HG03469 (cell line): ENCODE measurements at regions not wholly inside any gene's neighbourhood (a gene's known extent, or its start where the extent isn't known, plus 50 kb on each side); places are given as distances from the start of the nearest gene placed in this dataset.

Experiments
- ATAC-seq: cut with Tn5 transposase; IDR thresholded peaks from one replicate; pipeline ENCODE4 v1.9.1; 2021; ENCODE audit warnings: mild to moderate bottlenecking, moderate library complexity, moderate number of reproducible peaks; ENCODE audit not compliant: unreplicated experiment

DNA sequence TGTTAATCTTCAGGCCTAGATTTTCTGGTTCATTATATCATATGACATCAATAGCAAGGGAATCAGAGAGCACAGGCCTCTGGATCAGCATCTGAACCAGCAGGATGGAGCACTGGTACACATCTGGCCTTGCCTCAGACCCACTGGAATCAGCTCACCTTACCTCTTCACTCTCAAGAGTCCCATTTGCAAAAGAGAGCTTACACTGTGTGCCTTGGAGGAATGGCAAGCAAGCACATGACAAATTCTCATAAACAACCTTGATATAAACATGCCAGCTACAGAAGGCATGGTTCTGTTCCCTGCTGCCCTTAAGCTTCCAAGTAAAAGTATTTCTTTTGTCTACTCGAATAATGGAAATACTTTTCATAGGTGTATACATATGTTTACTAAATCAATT, 128.6 kb upstream of the CPM start:
- ATAC-seq = no peak

DNA sequence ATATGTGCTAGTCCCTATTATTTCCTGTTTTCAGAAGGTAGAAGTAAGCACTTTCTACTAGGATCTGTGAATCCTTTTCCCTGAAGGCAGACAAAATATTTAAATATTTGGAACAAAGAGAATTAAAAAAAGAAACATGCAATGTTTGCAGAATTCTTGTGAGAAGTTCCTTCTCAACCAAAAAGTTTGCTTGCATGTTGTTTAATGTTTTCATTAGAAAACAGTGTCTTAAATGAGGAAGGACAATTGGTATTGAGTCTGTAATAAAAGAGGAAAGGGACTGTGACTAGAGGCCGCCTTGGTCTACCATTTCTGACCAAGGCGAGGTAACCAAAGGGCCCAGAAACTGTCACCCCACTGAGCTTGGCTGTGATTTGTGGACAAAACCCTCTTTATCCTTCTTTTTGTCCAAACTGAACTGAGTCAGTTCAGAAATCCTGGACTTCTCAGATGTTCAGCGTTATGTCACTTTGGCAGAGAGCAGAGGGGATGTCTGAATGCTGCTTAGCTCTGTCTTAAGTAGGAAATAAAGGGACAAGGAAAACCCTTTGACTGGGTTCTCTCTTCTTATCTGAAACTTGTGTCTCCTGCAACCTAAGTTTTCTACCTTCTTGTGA, 129.8 kb upstream of the CPM start:
- no peak for ATAC-seq

DNA sequence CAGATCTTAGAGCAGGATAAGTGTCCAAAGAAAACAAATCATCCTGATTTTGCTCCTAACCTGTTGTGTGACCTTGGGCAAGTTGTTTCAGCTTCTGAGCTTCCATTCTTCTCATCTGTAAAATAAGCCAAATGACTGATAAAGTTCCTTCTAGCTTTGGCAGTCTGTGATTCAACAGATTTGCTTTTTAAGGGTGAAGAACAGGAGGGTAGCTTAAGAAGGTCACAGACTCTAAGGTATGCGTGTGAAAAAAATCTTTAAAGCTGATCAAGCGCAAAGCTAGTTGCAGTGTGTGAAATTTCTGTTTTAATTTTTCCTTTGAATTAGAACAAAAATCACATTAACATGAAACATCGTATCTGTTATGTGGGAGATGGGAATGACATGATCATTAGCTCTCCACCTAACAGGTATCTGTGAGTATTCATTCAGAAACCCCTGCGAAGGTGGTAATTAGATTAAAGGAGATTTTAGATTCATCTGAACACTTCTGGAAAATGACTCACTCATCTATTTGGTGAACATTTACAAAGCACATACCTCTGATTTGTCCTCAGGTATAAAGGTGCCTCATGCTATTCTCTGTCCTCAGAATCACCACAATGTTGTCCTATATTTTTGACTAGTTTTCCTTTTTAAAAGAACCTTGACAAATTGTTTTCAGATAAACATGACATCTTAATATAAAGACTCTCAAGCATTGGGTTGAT, 131.9 kb upstream of the CPM start:
- ATAC-seq = no peak

DNA sequence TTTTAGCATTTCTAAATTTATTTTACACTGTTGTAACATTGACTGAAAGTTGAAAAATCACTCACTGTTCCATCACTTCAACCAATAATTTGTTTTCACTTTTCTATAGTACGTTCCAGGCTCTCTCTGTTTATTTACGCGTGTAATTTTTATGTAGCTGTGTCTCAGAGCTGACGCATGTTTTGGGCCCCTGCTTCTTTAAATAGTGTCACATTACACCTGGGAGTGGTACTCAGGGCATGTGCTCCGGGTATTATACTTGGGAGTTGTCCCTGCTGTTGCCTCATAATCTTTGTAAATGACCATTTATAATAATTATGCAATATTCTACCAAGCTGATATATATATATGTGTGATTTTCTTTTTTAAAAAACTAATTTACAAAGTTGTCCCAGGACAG, 132.8 kb upstream of the CPM start:
- ATAC-seq = no peak

DNA sequence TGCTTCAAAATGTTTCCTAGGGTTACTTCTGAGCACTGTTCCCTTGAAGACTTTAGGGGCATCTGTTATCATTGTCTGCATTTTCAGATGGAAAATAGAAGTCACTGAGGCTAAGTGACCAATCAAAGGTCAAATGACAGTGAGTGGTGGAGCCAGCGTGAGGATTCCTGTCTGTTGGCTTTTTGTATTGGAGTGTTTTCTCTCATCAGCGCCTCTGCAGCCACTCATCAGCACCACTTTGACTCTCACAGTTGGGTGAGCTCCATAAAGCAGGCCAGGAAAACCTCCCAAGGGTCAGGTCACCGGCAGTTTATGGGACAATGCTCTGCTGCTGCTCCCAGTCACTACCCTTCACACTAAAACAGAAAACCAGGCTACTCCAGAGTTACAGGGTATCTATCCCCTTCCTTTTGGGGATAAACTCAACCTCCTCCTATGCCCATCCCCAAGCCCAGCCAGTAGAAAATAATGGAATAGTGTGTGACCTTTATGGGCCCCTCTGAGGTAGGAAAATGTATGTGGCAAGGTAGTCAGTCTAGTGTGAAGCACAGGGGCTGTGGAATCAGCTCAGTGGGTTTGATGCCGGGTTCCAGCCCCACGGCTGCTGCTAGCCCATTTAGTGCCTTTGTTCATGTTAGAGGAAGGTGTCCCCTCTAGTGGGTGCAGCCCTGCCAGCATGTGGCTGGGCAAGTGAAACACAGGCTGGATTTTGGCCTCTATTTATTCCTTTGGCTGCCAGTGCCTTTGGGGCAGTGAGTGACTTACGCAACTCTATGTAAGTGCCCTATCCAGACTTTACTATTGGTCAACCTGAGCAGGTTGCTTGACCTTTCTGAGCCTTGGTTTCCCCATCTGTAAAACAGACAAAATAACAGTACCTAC, 133.8 kb upstream of the CPM start:
- ATAC-seq = no peak

DNA sequence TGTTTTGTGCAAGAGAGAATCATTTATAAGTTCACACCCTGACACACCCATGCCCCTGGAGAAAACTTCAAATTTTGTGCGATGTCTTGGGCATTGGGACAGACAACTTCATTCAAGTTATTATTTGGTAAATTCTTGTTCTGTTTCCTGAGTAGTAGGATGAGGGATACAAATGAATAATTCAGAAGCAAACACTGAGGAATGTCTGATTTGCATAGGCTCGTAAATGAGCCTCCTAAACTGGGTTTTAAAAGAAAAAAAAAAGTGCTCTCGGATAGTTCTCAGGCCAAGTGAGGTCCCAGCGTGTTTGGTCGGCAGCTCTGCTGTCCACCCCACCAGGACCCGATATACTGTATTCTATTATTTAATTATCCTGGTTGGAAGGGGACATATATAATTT, 134.7 kb upstream of the CPM start:
- ATAC-seq = no peak

DNA sequence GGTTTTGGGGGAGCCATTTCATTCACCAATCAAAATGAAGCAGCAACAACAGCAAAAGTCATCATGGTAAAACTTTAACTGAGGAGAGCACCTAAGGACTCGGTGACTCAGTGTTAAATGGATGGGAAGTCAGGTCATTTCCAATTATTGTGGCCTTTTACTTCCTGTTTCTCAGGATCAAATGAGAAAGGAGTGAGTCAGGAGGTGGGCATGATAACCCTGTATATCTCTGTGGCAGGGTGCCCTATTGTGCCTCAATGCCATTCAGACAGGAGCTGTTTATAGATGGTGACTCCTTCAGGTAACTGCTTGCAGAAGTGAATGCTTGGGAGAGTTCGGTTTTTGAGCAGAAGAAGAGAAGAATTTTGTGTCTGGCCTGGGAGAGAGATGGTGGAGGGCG, 135.5 kb upstream of the CPM start:
- no peak for ATAC-seq

DNA sequence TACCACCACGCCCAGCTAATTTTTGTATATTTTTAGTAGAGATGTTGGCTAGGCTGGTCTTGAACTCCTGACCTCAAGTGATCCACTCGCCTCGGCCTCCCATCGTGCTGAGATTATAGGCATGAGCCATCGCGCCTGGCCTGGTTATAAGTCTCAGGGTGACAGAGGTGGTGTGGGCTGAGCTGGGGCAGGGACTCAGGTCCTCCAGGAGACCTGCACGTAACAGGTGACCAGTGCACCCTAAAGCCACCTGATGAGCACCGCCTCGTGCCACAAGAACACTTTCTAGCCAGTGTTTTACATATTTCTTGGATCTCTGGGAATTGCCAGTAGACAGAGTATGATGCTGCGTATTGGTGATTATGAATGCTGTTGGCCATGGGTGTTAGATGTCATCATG, 136.5 kb upstream of the CPM start:
- no peak for ATAC-seq

DNA sequence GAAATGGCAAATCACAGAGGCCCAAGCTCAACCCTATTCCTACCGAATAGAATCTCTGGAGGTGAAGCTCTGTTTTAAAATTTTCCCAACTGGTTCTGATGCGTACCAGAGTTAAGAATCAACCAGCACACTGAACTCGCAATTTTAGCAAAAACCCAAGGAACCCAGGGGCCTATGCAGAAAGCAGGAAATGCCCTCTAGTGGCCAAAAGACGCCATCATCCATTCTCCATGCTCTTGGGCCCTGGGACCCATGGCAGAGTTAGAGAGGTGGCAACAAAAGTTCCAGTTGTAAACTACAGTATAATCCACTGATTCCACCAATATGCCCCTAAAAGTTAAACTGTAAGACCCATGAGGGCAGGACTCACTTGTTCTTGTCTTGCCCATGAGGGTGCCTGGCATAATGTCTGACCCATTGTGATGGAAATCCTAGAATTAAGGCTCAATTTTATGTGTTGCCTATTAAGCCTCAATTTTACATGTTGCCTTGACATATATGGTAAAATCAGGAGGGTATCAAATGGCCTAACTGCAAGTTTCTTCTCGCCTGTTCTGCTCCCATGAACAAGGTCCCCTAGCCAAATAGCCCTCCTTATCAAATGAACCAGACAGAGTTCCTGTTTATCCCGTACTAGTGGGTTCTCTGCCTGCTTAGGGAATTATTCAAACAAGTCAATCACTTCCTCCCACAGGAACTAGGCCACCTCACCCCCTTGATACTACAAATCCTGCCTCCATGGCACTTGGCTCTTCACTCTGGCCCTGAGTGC, 137.5 kb upstream of the CPM start:
- ATAC-seq = no peak

DNA sequence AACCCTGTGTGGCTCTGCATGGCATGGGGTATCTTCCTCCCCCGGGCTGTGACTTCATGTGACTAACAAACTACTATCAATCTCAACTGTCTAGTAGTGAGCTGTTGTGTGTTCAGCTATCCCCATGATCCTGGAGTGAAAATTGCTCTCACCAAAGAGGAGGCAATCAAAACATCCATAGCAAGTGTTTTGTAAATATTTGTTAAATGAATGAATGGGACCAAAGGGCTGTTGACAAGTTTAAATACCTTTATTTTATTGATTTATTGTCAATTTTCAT, 138.1 kb upstream of the CPM start:
- ATAC-seq = no peak

DNA sequence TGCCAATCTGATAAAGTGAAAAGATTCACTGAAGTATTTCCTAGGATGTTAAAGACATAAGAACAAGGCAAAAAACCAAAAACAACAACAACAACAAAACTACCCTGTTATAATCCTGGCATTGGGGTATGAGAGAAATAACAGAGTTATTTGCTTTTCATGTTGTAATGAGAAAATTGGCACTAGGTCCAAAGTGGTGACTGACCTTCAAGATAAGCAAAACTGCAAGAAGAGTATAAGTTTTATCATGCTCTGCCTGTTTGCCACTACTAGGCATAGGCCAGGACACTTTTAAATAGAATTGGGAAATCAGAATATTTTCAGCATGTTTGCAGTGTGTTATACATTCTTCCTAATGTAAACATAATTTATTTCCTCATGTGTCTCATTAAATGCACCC, 140.1 kb upstream of the CPM start:
- no peak for ATAC-seq

DNA sequence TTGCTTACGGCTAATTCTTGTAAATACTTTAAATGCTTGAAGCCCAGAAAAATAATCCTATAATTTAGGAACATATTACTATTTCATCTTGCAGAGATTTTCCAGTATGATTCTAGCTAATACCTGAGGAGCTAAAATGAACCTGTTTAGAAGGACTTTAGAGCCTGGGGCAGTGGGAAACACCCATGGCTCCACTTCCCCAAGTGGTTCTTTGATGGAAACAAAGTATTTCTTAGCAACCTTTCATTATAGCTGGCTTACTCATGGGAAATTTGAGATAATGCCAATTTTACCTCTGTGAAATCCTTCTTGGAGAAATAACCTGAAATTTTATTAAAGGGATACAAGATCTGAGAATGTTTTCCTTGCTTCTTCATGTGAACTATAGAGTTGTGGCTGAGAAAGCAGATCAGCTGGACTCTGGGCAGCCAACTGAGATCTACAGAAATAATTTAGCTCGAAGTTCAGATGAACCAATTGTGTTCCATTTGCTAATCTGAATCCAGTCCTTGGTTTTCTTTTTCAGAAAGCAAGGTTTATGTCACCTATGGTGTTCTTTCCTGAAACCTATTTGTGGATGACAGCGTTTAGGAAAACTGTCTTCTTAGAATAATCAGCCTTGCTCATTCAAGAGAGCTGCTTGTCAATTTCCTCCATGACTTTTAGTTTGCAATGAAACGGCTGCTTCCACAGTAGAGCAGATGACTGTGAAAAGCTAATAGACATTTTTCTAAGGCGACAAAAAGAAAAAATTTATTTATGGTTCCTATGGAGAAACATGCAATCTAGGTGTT, 141.8 kb upstream of the CPM start:
- no peak for ATAC-seq

DNA sequence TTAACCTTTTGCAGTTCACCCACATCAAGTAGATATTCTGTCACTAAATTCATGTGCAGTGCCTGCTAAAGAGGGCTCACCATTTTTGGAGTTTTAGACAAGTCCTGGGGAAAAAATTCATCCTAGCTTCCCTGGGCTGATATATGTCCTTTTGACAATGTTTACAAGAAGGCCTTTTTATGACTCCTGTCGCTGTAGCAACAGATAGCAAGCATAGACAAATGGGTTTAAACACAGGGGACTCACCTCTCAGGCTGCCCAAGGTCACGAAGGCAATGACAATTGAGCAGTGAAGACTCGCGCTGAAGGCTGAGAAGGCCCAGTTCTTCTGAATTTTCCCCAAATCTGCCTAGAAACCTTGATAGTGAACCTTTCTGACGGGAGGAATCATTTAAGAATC, 150.7 kb upstream of the CPM start:
- ATAC-seq = no peak

DNA sequence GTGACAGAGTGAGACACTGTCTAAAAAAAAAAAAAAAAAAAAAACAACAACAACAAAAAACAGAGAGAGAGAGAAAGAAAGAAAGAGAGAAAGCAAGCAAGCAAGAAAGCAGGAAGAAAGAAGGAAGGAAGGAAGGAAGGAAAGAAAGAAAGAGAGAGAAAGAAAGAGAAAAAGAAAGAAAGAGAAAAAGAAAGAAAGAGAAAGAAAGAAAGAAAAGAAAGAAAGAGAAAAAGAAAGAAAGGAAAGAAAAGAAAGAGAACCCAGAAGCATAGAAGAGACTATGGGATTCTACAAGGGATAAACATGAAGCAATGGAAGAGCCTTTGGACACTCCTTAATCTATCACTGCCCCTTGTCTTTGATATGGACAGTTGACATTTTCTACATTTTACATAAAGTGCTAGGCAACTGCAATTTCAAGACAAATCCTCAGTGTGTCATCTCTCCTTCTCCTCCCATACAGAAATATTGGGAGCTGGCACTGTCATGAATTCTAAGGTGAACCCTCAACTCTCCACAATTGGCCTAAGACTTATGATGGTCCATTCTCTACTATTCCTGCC, 151.9 kb upstream of the CPM start:
- ATAC-seq = no peak

DNA sequence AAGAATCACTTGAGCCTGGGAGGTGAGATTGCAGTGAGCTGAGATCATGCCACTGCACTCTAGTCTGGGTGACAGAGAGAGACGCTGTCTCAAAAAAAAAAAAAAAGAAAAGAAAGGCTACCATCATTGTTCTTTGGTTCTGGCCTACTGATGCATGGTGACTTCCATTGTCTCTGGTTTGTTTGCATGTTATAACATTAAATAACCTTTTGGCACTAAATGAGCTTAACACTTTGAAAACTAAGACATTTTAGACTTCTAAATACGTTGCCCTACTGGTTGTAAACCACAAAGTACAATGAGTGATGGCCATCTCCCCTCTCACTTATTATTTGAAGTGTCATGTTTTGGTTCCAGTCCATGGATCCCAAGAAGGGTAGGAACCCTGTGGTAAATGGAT, 152.9 kb upstream of the CPM start:
- ATAC-seq = no peak

DNA sequence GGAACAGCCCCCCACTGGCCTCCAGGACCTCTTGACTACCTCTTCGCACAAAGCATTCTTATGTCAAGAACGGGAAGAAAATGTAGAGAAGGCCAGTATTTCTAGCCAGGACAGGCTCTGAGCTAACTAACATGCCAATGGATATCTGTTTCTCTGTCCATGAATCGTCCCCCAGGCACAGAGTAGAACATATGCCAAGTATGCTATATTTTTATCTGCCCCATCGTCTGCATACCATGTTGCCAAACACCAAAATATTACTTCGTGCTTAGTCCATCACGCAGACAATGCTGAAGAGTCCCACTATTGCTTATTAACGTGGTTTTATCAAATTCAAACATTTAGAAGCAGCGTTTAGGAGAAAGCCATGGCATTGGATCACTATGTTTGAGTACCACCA, 151.4 kb upstream of the CPSF6 start:
- no peak for ATAC-seq

DNA sequence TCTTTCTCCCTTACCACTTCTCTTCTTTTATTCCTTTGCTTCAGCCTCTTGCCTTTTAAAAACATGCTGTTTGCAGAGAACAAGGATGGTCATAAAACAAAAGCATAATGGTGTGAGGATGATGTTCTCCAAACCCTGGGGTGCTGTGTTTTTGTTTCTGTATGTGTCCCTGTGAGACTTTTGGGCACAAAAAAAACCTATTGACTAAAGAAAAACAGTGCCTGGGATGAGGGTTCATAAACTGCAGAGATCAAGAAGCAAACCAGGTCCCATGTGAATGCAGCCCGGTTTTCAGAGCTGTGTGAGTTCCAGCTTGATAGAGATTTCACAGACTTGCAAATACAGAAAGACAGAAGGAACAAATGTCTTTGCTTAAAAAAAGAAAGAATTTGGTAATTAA, 148.6 kb upstream of the CPSF6 start:
- no peak for ATAC-seq

DNA sequence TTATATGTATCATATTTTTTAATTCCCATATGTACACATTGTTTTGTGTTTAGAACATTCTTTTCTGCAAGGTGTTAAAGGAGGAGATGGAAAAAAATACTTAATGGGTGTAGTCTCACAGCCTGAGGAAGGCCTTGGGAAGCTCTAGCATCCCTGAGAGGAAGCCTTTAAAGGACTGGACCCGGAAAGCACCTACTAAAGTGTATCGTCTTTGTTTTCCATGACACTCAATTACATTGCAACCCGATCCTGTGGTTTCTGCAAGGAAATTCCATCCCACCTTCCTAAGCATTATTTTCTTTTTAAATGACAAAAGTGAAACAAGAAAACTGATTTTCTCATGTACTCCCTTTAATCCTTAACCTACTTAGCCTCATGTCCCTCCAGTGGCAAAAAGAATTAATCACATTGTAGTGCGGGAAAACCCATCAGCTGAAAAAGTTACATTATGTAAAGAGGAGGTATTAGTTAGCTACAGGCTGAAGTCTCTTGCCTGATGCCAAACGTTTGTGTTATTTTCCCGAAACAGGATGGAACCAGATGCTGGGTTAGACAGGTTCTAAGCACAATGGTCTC, 147.8 kb upstream of the CPSF6 start:
- ATAC-seq = no peak

DNA sequence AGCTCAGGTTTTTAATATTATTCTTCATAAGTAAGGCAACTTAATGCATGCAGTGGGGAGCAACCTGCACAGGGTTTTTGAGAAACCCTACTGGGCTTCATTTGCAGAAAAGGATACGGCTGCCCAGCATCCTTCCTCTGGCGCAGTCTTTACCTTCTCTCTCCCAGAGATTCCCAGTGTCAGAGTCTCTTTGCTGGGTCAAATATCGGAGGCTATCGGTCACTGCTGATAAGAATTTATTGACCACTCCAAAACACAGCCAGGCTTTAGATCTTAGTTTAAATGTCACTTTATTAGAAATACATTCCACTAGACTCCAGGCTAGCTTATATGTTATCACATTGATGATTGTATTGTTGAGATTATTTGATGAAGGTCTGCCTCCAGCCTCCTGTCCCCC, 147.2 kb upstream of the CPSF6 start:
- no peak for ATAC-seq

DNA sequence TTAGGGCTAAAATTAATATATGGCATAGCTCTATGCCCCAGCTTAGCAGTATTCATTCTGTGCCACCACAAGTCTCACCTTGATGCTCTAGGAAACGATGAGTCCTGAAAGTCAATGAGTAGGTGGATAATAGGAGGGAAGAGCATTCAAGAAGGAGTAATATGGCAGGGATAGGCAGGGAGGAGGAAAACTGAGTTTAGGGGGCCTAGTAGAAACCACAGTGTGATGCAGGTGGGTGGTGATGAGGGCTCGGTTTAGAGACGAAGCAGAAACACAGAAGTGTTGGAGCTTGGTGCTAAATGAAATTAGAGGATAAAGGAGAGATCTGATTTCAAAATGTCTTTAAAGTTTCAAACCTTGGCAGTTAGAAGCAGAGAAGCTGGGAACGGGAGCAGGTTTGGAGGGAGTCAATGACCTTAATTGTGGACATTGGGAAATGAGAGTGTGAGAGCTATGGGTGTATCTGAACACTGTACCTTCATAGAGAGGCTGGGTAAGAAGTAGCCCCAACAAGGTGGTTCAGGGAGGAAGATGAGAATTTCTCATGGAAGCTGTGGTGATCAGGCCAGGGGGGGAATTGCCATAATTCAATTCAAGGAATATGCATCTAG, 144.7 kb upstream of the CPSF6 start:
- no peak for ATAC-seq
